ENCODE measurements at regions not wholly inside any gene's neighbourhood (a gene's known extent, or its start where the extent isn't known, plus 50 kb on each side); places are given as distances from the start of the nearest gene placed in this dataset.

- no peak for DNase-seq
These were observed 118.4 kb downstream of the GLI2 start for GRCh38 chr2:120854014-120854620.

DNA sequence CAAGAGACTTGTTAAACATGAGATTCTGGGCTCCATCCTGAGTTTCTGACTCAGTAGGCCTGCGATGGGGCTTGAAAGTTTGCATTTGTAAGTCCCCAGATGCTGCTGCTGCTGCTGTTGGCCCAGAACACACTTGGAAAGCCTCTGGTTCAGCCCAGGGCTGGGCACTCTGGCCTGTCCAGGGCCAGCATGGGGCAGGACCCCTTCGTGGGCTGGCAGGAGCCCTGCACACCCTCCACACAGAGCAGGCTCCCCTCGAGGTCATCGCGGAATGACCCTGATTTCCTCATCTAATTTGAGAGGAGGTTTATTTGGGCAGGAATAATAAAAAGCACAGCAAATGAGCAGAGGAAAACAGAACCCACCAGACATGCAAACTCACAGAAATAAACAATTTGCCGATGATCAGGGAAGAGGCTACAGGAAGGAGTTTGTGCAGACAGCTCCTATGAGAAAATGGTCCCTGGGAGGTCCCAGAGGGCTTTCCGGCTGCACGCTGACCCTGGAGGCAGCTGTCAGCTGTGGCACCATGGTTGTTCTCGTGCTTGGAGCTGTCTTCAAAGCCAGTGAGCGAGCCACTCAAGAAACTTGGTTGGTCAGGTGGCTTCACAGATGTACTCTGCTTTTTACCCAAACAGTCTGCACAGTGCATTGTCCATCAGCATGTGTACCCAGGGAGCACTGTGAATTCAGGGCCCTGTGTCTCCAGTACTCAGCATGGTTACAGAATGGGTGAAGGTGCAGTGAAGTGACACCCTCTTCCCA is 119.3 kb downstream of the GLI2 start:
- DNase-seq: no peak

DNA sequence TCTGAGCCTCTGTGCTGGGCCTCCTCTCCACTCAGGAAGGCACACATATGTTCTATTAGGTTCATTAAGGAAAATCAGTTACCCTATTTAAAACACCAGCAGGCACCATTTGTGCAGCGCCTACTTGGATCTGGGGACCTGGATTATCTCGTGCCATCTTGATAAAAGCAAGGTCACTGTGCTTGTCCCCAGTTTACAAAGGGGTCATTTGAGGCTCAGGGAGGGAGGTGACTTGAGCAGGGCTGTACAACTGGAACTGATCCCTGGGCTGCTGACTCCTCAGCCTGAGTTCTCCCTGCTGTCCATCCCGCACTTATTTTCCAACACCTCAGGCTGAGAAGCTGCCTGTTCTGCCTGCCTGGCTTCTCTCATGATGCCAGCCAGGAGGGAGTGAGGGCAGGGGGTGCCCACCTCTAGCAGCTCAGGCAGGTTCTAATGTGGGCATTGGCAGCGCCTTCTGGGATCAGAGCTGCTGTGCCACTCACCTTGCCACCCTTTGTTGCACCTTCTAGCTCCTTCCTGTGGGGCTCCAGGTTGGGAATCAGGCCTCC is 120.3 kb downstream of the GLI2 start:
- DNase-seq: no peak

GRCh38 chr2:120856421-120856862 is 120.8 kb downstream of the GLI2 start:
- DNase-seq: no peak

GRCh38 chr2:120857422-120857821 is 121.8 kb downstream of the GLI2 start:
- DNase-seq: no peak

- no peak for DNase-seq
These were observed 122.3 kb downstream of the GLI2 start for GRCh38 chr2:120857931-120858330.

DNA sequence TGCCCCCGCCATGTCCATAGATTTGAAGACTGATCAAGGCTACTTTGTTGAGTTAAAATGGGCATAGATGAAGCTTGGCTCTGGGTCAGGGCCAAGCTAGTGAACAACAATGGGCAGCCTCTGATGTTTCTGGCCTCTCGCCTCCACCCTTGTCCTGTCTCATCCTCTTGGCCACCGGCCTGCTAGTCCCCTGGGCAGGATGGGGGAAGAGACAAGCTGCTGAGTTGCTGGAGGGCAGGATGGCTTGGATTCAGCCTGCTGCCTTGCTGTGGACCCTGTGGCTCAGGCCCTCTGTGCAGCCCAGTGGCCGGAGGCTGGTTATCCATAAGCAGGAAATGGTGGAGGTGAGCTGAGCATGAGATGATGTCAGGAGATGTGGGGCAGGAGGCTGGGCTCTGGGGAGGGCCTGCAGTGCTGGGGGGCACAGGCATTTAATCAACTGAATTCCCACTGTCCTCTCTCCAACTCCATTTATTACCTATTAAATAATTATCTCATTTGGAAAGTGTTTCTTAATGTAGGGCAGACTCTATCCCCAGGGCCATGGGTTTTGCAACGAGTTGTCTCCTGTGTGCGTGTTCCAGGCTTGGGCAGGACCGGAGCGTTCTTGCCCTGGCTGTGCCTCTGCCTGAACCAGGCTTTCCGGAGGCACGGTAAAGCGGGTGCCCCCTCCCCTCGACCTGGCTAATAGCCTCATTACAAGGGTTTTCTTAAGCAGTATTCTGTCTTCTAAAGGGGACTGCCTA is 122.9 kb downstream of the GLI2 start:
- no peak for DNase-seq

DNA sequence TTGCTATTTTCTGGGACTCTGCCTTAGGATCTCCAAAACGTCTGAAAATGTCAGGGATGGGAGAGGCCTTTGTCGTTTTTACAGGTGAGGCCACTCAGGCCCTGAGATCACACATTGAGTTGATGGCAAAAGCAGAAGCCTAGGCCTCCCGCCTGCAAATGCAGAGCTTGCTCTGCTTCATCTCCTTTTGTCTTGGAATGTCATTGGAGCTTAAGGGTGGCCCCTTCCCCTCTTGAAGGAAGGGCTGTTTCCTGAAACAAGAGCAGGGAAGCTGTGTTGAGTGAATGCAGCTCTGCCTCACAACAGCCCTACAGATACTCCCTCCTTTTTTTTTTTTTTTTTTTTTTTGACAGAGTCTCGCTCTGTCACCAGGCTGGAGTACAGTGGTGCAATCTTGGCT is 123.5 kb downstream of the GLI2 start:
- DNase-seq: no peak

DNA sequence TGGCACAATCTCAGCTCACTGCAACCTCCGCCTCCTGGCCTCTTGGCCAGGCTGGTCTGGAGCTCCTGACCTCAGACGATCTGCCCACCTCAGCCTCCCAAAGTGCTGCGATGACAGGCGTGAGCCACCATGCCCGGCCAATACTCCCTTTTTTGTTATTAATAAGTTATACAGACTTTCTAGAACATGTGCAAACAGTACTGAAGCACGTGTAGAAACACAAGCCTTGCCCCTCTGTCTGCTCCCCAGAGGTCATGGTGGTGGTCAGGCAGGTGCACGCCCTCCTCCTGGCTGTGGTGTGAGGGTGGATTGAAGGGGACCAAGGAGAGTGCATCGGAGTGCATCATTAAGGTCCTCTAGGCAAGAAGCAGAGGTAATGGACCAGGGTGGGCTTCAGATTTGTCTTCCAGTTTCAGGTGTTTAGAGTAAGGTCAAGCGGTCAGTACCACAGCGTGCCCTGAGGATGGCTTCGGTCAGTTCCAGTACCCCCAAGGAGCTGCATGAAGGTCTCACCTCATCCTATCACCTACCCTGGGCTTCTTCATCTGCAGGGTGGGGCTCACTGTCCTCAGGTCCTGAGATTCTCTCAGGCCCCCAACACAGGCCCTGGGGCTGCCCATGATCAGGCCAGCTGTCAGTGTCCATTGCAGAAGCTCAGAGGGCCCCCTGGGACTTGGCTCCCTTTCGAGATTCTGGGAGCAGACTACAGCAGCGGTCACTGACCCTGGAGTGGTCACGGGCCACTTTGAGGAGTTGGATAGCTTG is 124.3 kb downstream of the GLI2 start:
- DNase-seq: no peak

DNA sequence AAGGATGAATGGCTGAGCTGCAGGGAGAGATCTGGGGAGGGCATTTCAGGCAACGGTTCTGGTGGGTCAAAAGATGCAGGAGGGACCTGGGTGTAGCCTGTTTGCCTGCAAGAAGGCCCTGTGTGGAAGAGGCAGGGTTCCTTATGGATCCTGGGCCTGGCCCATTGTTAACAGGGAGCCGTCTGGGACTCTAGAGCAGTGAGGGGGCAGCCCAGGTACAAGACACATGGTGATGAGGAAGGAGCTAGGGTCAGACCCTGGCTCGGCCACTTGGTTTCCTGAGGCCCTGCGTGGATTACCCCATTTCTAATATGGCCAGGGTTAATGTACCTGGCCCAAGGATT is 124.9 kb downstream of the GLI2 start:
- DNase-seq: no peak

- no peak for DNase-seq
These were observed 125.5 kb downstream of the GLI2 start for GRCh38 chr2:120861191-120861575.

- DNase-seq: no peak
These were observed 126.0 kb downstream of the GLI2 start for GRCh38 chr2:120861576-120862191.

DNA sequence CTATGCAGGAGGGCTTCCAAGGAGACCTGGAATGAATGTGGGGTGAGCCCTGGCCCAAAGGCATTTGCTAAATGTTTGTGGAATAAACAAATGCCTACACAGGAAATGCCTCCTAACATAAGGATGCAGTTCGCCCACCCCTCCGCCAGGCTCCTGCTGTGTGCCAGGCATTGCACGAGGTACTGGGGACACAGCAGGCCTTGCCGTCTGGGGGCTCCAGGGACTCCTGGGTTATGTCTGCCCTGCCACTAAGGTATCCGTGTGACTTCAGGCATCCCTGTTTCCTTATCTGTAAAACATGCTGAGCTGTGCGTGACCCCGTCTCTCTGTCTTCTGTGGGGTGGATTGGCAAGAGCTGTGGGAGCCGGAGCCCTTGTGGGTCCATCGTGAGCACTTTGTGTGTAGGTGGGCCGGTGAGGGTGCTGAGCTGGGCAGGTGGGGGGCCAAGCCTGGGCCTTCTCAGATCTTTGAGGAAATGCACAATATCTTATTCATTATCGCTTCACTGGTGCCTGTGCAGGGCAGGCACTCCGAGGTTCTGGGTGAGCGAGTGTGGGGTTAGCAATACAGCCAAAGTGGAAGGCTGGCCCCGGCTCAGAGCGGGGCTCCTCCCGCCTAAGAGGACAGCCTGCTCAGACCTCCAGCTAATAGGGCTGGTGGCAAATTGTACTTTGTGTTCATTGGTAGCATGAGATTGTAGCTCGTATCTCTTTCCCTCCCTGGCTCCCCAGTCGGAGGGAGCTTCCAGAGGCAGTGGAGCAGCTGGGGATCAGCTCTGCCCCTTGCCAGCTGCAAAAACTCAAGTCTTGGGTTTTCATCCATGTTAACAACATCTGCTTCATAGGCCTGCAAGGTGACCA is 126.8 kb downstream of the GLI2 start:
- no peak for DNase-seq

DNA sequence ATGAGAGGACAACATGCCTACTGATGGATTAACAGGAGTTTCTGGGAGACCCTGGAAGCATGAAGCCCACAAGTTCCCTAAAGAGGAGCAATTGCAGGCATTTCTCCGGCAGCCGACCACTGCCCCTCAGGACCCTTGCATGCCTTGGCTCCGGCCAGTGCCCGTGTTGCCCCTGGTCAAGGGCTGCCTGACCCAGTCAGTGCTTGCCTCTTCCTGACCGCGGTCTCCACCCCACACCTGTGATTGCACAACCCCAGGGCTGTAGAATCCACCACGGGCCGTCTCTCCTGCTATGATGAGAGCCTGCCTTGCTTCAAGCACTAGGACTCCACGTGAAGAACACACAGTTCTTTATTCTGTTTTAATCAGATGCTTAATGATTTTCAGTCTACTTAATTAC is 127.5 kb downstream of the GLI2 start:
- DNase-seq: no peak

DNA sequence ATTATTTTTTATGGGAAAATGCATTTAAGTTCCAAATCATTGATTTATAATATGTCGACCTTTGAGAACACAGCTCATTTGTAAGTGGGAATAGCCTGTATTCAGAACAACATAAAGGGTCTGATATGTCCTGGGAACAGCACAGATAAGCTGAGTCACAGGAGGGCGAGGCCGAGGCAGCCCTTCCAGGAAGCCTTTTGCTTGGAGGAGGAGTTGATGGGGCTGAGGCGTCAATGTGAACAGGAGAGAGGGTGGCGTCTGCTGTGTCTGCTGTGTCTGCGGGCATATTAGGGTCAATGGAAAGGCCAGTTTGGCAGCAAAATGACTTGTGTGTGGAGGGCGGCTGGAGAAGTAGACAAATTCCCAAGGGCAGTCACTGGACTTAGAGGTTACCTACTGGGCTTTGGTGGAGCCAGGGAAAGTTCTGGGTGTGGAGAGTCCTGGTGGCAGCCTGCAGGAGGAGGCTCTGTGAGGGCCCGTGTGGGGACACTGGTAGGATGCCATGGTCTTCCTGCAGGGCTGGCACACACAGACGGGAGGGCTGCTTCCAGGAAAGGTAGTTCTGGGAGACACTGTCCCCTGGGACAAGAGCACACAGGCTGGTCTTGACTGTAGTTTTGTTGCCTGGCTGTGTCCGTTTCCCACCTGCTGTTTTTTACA is 128.1 kb downstream of the GLI2 start:
- DNase-seq: peak; percentile 22

GRCh38 chr2:120864981-120865380 is 129.3 kb downstream of the GLI2 start:
- DNase-seq: no peak

DNA sequence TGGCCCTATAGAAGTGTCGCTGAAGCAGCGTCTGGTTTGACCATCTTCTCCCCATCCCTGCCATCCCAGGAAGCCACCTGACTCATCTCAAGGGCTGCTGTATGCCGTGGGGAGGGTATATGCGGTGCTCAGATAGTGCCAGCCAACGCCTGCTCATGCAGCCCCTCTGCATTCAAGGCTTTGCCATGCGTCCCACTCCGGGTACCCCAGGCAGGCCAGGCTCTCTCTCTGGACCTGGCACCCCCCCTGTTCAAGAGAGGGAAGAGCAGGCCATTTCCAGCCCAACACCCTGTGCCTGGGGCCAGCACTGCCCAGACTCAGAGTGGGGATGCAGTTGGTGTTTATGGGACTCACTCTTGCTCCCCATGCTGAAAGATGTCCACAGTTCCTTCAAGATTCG is 130.0 kb downstream of the GLI2 start:
- no peak for DNase-seq

DNA sequence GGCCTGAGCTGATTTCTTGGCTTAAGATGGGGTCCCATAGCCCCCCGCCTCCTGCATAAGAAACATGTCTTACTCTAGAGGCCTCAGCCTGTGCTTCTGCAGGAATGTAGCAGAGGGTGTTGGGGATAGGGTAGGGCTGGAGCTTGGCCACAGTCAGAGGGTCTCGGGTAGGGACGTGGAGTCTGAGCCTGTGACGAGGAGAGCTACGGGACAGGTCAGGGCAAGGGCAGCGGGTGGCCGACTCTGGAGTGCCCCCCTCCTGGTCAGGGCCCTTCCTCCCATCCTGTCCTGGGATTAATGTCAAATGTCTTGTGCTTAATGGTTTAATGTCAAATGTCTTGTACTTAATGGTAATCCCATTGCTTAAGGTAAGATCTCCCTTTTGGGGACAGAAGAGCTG is 130.4 kb downstream of the GLI2 start:
- no peak for DNase-seq

- DNase-seq: no peak
These were observed 130.9 kb downstream of the GLI2 start for GRCh38 chr2:120866483-120867140.

All from NCI-H69 (cell line).